ENCODE measurements at regions not wholly inside any gene's neighbourhood (a gene's known extent, or its start where the extent isn't known, plus 50 kb on each side); places are given as distances from the start of the nearest gene placed in this dataset.

DNA sequence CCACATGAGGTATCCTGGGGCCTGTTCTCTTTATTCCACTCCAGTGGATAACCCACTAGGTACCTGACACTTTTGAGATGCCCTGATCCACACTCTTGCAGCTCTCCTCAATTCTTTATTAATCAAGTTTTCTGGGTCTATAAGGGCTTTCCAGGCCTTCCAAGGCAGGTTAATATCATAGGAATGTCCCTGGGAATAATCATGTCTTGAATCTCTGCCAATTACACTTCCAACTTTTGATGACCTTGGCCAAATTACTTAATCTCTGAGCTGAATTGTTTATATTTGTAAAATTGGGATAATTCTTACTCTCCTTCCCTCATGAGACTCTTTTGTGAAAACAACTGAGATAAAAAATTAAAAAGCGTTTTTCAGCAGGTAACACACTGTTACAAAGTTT, 881.7 kb downstream of the MCTP2 start:
- Mint-ChIP-seq H3K4me3 (no peak overlapping the region), H3K27me3 (no peaks in the 10 kb centered on the region), H3K27ac (no peak overlapping the region), H3K36me3 (ENCODE audit: low read depth) (no peaks in the 10 kb centered on the region), H3K9me3 (no peaks in the 10 kb centered on the region), H3K4me1 (ENCODE audit: low read depth) (no peaks in the 10 kb centered on the region)
- intact Hi-C loops (cut with micrococcal nuclease) = no loop called here
- ChIA-PET POLR2A (no interaction called here), CTCF (no interaction called here)
- TF ChIP-seq, protein P1, sequence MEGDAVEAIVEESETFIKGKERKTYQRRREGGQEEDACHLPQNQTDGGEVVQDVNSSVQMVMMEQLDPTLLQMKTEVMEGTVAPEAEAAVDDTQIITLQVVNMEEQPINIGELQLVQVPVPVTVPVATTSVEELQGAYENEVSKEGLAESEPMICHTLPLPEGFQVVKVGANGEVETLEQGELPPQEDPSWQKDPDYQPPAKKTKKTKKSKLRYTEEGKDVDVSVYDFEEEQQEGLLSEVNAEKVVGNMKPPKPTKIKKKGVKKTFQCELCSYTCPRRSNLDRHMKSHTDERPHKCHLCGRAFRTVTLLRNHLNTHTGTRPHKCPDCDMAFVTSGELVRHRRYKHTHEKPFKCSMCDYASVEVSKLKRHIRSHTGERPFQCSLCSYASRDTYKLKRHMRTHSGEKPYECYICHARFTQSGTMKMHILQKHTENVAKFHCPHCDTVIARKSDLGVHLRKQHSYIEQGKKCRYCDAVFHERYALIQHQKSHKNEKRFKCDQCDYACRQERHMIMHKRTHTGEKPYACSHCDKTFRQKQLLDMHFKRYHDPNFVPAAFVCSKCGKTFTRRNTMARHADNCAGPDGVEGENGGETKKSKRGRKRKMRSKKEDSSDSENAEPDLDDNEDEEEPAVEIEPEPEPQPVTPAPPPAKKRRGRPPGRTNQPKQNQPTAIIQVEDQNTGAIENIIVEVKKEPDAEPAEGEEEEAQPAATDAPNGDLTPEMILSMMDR (IDR thresholded peaks at IDR 0.05) = no peak
- ATAC-seq (no peak), DNase-seq (no peak)

DNA sequence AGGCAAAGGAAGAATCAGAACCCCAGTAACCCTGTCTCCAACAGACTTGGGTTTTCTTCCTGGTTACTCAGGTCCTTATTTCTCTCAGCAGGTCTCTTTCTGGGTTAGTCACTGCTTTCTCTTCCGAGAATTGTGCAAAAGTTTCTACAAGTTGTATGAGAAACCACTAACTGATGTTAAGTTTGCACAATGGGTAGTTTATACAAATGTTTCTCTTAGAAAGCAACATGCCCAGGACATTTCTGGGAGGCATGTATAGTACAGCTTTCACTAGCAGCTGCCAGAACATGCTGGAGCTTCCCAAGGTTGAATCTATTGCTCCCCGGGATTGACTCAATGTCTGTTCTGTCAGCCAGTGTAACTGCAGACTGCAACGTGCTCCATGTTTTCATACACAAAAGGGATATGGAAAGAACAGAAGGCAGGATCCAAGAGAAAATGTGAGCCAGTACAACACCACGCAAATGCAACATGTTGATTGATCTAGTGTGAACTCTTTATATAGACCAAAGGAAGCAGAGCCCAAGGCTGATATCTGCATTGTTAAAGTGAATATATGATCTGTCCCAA, 887.8 kb downstream of the MCTP2 start:
- H3K9me3 Mint-ChIP-seq = no peaks in the 10 kb centered on the region
- intact Hi-C loops (cut with micrococcal nuclease) = no loop called here
- H3K27me3 Mint-ChIP-seq = no peaks in the 10 kb centered on the region
- TF ChIP-seq, protein P1 (IDR thresholded peaks at IDR 0.05) = no peak
- no peaks in the 10 kb centered on the region for H3K4me1 Mint-ChIP-seq (ENCODE audit: low read depth)
- H3K27ac Mint-ChIP-seq = no peak overlapping the region
- ATAC-seq (no peak), DNase-seq (no peak)
- no peaks in the 10 kb centered on the region for H3K36me3 Mint-ChIP-seq (ENCODE audit: low read depth)
- POLR2A ChIA-PET = no interaction called here
- CTCF ChIA-PET = no interaction called here
- H3K4me3 Mint-ChIP-seq = no peak overlapping the region

DNA sequence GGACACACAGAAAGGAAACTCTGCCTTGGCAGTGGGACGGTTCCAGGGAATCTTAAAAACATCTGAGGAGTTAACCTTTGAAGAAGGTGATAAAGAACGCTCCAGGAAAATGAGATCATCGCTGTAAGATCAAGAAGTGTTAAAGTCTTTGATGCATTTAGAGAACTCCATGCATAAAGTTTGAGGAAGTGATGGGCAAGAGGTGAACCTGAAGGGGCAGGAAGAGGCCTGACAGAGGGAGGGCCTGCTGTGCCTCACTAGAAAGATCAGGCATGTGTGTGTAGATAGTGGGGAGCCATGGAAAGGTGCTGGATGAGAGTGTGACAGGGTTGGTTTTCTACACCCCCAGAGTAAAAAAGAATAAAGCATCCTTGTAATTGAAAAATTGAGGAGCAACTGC, 889.2 kb downstream of the MCTP2 start:
- ChIA-PET POLR2A (no interaction called here), CTCF (no interaction called here)
- TF ChIP-seq, protein P1 (IDR thresholded peaks at IDR 0.05) = no peak
- Mint-ChIP-seq H3K27me3 (no peaks in the 10 kb centered on the region), H3K36me3 (ENCODE audit: low read depth) (no peaks in the 10 kb centered on the region), H3K9me3 (no peaks in the 10 kb centered on the region), H3K4me3 (no peak overlapping the region), H3K27ac (no peak overlapping the region), H3K4me1 (ENCODE audit: low read depth) (no peaks in the 10 kb centered on the region)
- ATAC-seq = no peak
- intact Hi-C loops (cut with micrococcal nuclease) = no loop called here
- DNase-seq = no peak

DNA sequence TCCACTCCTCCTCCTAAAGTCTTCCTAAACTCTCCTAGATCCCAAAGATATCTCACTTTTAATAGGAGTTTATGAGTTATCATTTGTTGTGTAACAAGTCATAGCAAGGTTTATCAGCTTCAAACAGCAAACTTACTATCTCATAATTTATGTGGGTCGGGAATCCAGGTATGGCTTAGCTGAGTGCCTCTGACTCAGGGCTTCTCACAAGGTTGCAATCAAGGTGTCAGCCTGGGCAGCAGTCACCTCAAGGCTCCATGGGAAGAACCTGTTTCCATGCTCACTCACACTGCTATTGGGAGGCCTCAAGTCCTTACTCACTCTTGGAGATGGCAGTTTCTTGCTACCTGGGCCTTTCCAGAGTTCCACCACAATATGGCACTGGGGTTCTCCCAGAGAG, 889.8 kb downstream of the MCTP2 start:
- Mint-ChIP-seq H3K27me3 (no peaks in the 10 kb centered on the region), H3K36me3 (ENCODE audit: low read depth) (no peaks in the 10 kb centered on the region), H3K27ac (no peak overlapping the region), H3K4me3 (no peak overlapping the region), H3K4me1 (ENCODE audit: low read depth) (no peaks in the 10 kb centered on the region), H3K9me3 (no peaks in the 10 kb centered on the region)
- CTCF ChIA-PET = no interaction called here
- POLR2A ChIA-PET = no interaction called here
- intact Hi-C loops (cut with micrococcal nuclease) = no loop called here
- ATAC-seq (no peak), DNase-seq (no peak)
- TF ChIP-seq, protein P1 (IDR thresholded peaks at IDR 0.05) = no peak

DNA sequence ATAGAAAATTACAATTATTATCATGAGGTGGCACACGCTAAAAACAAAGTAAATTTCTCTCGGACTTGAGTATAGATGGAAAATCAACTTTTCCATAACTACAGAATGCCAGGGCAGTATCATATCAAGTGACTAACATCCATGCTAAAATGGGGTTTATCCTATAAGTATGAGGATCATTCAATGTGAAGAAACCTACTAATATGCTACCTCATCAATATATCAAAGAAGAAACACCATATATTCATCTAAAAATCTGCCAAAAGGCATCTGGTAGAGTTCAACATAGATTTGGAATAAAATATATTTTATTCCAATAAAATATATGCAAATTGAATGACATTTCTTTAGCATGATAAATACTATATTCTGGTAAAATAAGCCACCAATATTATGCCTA, 894.4 kb downstream of the MCTP2 start:
- Mint-ChIP-seq H3K27me3 (no peaks in the 10 kb centered on the region), H3K4me3 (no peak overlapping the region), H3K4me1 (ENCODE audit: low read depth) (no peaks in the 10 kb centered on the region), H3K27ac (no peak overlapping the region), H3K36me3 (ENCODE audit: low read depth) (no peaks in the 10 kb centered on the region), H3K9me3 (no peaks in the 10 kb centered on the region)
- ChIA-PET CTCF (no interaction called here), POLR2A (no interaction called here)
- ATAC-seq = no peak
- intact Hi-C loops (cut with micrococcal nuclease) = no loop called here
- no peak for DNase-seq
- TF ChIP-seq, protein P1 (IDR thresholded peaks at IDR 0.05) = no peak

All from activated CD8-positive, alpha-beta T cell treated with anti-CD3 and anti-CD28 coated beads for 36 hours (primary cell).